CD14-positive monocyte (primary cell): ENCODE measurements at regions not wholly inside any gene's neighbourhood (a gene's known extent, or its start where the extent isn't known, plus 50 kb on each side); places are given as distances from the start of the nearest gene placed in this dataset.

Experiments
- DNase-seq, 3 donors: peaks; one replicate each; pipeline ENCODE4 v3.0.0-alpha.2; 2011 to 2022
- H2AFZ ChIP-seq: 2 replicates; pipeline ENCODE4 v1.6.0; 2012; ENCODE audit warnings: mild to moderate bottlenecking, low read depth, low read length, inconsistent platforms; ENCODE audit not compliant: insufficient read depth, poor library complexity, severe bottlenecking
- H3K27ac ChIP-seq, 2 donors: 1 replicate in 1 of 2; 2 replicates in 1 of 2; pipeline ENCODE4 v1.5.1; 2012 to 2013; ENCODE audit warnings: low read length in 2 of 2, control low read depth in 1 of 2, inconsistent platforms in 1 of 2, low read depth in 1 of 2, mild to moderate bottlenecking in 1 of 2
- H3K27me3 ChIP-seq, 2 donors: one replicate each; pipeline versions ENCODE4 v1.6.0 to v1.6.1; 2011 to 2013; ENCODE audit warnings: low read length in 2 of 2; ENCODE audit not compliant: control insufficient read depth in 2 of 2, insufficient read depth in 2 of 2
- H3K36me3 ChIP-seq, 2 donors: replicated peaks in 1 of 2; 1 replicate in 1 of 2; 2 replicates in 1 of 2; pipeline versions ENCODE4 v1.5.1 to v1.6.1; 2012 to 2013; ENCODE audit warnings: low read length in 2 of 2, control low read depth in 1 of 2, inconsistent platforms in 1 of 2, mild to moderate bottlenecking in 1 of 2; ENCODE audit not compliant: insufficient read depth in 2 of 2, control insufficient read depth in 1 of 2
- H3K4me1 ChIP-seq, 2 donors: 1 replicate in 1 of 2; 2 replicates in 1 of 2; pipeline versions ENCODE4 v1.5.1 to v1.6.1; 2012 to 2013; ENCODE audit warnings: low read length in 2 of 2, control low read depth in 1 of 2, inconsistent platforms in 1 of 2, mild to moderate bottlenecking in 1 of 2, moderate library complexity in 1 of 2; ENCODE audit not compliant: insufficient read depth in 2 of 2, control insufficient read depth in 1 of 2
- H3K4me2 ChIP-seq: replicated peaks from 2 replicates; pipeline ENCODE3; 2012; ENCODE audit warnings: low read length, moderate library complexity, mild to moderate bottlenecking; ENCODE audit not compliant: poor library complexity, severe bottlenecking; ENCODE audit errors: extremely low read depth
- H3K4me3 ChIP-seq, 3 experiments: fragments of 200-600 bp in 1 of 3; sonication (generic) in 1 of 3; replicated peaks in 1 of 3; 1 replicate in 2 of 3; 2 replicates in 1 of 3; pipeline ENCODE4 v1.5.1; 2011 to 2013; ENCODE audit warnings: low read length in 3 of 3, mild to moderate bottlenecking in 3 of 3, control low read depth in 2 of 3, low read depth in 2 of 3, inconsistent platforms in 1 of 3, moderate library complexity in 1 of 3
- H3K79me2 ChIP-seq: 2 replicates; pipeline ENCODE4 v1.6.0; 2012; ENCODE audit warnings: mild to moderate bottlenecking, control low read depth, inconsistent platforms, low read length, moderate library complexity; ENCODE audit not compliant: insufficient read depth
- H3K9ac ChIP-seq: 2 replicates; pipeline ENCODE4 v1.6.0; 2017; ENCODE audit warnings: low read length, mild to moderate bottlenecking; ENCODE audit not compliant: insufficient read depth, poor library complexity, severe bottlenecking
- H3K9me3 ChIP-seq, 2 donors: replicated peaks in 1 of 2; 1 replicate in 1 of 2; 2 replicates in 1 of 2; pipeline versions ENCODE4 v1.5.1 to v1.6.1; 2012 to 2013; ENCODE audit warnings: low read length in 2 of 2, control low read depth in 1 of 2; ENCODE audit not compliant: control insufficient read depth in 1 of 2, insufficient read depth in 1 of 2
- H4K20me1 ChIP-seq: 2 replicates; pipeline ENCODE4 v1.6.0; 2012; ENCODE audit warnings: mild to moderate bottlenecking, low read length, control low read depth, moderate library complexity; ENCODE audit not compliant: insufficient read depth
- H3K27ac Mint-ChIP-seq, 7 donors: one replicate each; pipeline ENCODE4 v1.8.0; 2020; ENCODE audit warnings: mild to moderate bottlenecking in 7 of 7, mixed read lengths in 7 of 7, moderate library complexity in 6 of 7, inconsistent platforms in 2 of 7
- H3K27me3 Mint-ChIP-seq, 3 donors: one replicate each; pipeline ENCODE4 v1.8.0; 2021 to 2022; ENCODE audit warnings: low read depth in 3 of 3, mild to moderate bottlenecking in 3 of 3, mixed read lengths in 3 of 3, moderate library complexity in 3 of 3, inconsistent platforms in 1 of 3
- H3K36me3 Mint-ChIP-seq, 2 donors: one replicate each; pipeline ENCODE4 v1.8.0; 2020; ENCODE audit warnings: mixed read lengths in 2 of 2, inconsistent platforms in 1 of 2, mild to moderate bottlenecking in 1 of 2
- H3K4me1 Mint-ChIP-seq: one replicate; pipeline ENCODE4 v1.8.0; 2020; ENCODE audit warnings: mild to moderate bottlenecking, mixed read lengths
- H3K4me3 Mint-ChIP-seq, 2 donors: one replicate each; pipeline ENCODE4 v1.8.0; 2020; ENCODE audit warnings: mild to moderate bottlenecking in 2 of 2, mixed read lengths in 2 of 2, moderate library complexity in 1 of 2
- H3K9me3 Mint-ChIP-seq, 7 donors: one replicate each; pipeline ENCODE4 v1.8.0; 2020 to 2022; ENCODE audit warnings: mixed read lengths in 7 of 7, mild to moderate bottlenecking in 6 of 7, moderate library complexity in 6 of 7, inconsistent platforms in 2 of 7
- WGBS: methylation state at CpG from one replicate; pipeline ENCODE4 v1.1.5; 2013; ENCODE audit warnings: missing lambda C conversion rate; ENCODE audit not compliant: insufficient coverage; 5-methylcytosine and 5-hydroxymethylcytosine counted together
- intact Hi-C, 2 donors: fragments of 100-400 bp; cut with micrococcal nuclease; formaldehyde crosslinking; loops; one replicate each; pipeline versions ENCODE4 v1.15.0 to v1.15.1; 2023
- TF ChIP-seq, protein P1 (sequence below): fragments of 200-600 bp; IDR thresholded peaks from one replicate; pipeline ENCODE4 v1.8.0; 2022; ENCODE audit warnings: antibody characterized with exemption, mild to moderate bottlenecking

DNA sequence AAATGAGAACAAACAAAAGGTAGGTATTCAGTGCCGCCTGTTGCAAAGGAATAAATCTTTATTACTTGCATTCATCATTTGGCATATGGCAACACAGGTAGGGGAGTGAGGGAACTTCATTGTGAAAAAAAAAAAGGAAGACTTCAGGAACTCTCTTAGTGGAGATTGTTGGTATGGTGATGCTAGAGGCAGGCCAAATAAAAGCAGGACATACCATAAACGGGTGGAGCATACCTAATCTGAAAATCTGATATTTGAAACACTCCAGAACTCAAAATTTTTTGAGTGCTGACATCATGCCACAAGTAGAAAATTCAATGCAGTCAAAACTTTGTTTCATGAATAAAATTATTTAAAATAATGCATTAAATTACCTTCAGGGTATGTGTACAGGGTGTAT, 425.8 kb upstream of the SYT4 start:
- TF ChIP-seq, protein P1, sequence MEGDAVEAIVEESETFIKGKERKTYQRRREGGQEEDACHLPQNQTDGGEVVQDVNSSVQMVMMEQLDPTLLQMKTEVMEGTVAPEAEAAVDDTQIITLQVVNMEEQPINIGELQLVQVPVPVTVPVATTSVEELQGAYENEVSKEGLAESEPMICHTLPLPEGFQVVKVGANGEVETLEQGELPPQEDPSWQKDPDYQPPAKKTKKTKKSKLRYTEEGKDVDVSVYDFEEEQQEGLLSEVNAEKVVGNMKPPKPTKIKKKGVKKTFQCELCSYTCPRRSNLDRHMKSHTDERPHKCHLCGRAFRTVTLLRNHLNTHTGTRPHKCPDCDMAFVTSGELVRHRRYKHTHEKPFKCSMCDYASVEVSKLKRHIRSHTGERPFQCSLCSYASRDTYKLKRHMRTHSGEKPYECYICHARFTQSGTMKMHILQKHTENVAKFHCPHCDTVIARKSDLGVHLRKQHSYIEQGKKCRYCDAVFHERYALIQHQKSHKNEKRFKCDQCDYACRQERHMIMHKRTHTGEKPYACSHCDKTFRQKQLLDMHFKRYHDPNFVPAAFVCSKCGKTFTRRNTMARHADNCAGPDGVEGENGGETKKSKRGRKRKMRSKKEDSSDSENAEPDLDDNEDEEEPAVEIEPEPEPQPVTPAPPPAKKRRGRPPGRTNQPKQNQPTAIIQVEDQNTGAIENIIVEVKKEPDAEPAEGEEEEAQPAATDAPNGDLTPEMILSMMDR: no peak
- no CpG with 5 or more reads among the region's 2 CpGs for WGBS
- intact Hi-C loops: no loop called here

DNA sequence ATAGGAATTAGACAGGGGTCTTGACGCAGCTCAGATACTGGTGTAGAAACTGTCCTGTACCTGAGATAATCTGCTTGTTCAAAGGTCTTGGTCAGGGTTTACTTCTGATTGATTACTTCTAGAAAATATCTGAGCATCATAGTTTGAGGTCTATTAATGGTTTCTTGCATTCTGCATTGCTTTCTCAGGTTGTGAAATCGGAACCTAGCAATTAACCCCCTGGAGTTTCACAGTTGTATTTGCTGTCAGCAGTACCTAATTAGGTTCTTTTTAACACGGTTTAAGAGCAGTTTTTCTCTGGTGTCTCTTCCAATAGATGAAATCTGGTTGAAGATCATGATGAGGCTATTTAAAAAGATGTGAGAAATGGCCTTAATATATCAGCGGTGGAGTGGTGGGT, 428.6 kb upstream of the SYT4 start:
- no peak overlapping the region for H3K27ac ChIP-seq
- Mint-ChIP-seq H3K9me3 (no peaks in the 10 kb centered on the region), H3K27me3 (no peaks in the 10 kb centered on the region), H3K36me3 (no peaks in the 10 kb centered on the region), H3K4me1 (no peaks in the 10 kb centered on the region), H3K4me3 (no peak overlapping the region), H3K27ac (no peak overlapping the region)
- H2AFZ ChIP-seq: no peak overlapping the region
- intact Hi-C loops: no loop called here
- WGBS: 50% methylated on average over 2 of the region's 4 CpGs
- no peaks in the 10 kb centered on the region for H3K9me3 ChIP-seq
- no peaks in the 10 kb centered on the region for H3K79me2 ChIP-seq
- H3K36me3 ChIP-seq: no peaks in the 10 kb centered on the region
- H3K4me3 ChIP-seq: no peak overlapping the region
- no peak for DNase-seq
- H4K20me1 ChIP-seq: no peaks in the 10 kb centered on the region
- no peak overlapping the region for H3K4me2 ChIP-seq
- no peaks in the 10 kb centered on the region for H3K27me3 ChIP-seq
- TF ChIP-seq, protein P1: no peak
- no peak overlapping the region for H3K9ac ChIP-seq
- no peaks in the 10 kb centered on the region for H3K4me1 ChIP-seq

More for the DNA sequence above, 425.8 kb upstream of the SYT4 start:
- Mint-ChIP-seq H3K9me3 (peaks cover 0 to 3% (median 0%) of the 10 kb centered on the region in 7 donors), H3K4me1 (no peaks in the 10 kb centered on the region), H3K36me3 (no peaks in the 10 kb centered on the region), H3K27me3 (peaks cover 0 to 2% (median 0%) of the 10 kb centered on the region in 3 donors), H3K4me3 (no peak overlapping the region), H3K27ac (no peak overlapping the region)
- no peaks in the 10 kb centered on the region for H3K4me1 ChIP-seq
- H4K20me1 ChIP-seq: no peaks in the 10 kb centered on the region
- H3K27ac ChIP-seq: no peak overlapping the region
- no peak overlapping the region for H3K4me3 ChIP-seq
- no peak for DNase-seq
- H3K9me3 ChIP-seq: no peaks in the 10 kb centered on the region
- H3K4me2 ChIP-seq: no peak overlapping the region
- H3K27me3 ChIP-seq: no peaks in the 10 kb centered on the region
- H2AFZ ChIP-seq: no peak overlapping the region
- H3K79me2 ChIP-seq: no peaks in the 10 kb centered on the region
- H3K9ac ChIP-seq: no peak overlapping the region
- no peaks in the 10 kb centered on the region for H3K36me3 ChIP-seq
